HL-60 (cell line): ENCODE measurements at regions not wholly inside any gene's neighbourhood (a gene's known extent, or its start where the extent isn't known, plus 50 kb on each side); places are given as distances from the start of the nearest gene placed in this dataset.

Source experiments
- CTCF ChIP-seq: IDR thresholded peaks from one replicate; pipeline ENCODE4 v1.5.1; 2011; ENCODE audit warnings: low read length, control low read depth, inconsistent platforms; ENCODE audit not compliant: insufficient read depth
- GABPA ChIP-seq: IDR thresholded peaks from 2 replicates; pipeline ENCODE4 v1.6.1; 2012; ENCODE audit warnings: low read depth
- POLR2AphosphoS5 ChIP-seq: IDR thresholded peaks from 2 replicates; pipeline ENCODE4 v1.6.1; 2012; ENCODE audit warnings: low read depth
- REST ChIP-seq: IDR thresholded peaks from 2 replicates; pipeline ENCODE4 v1.6.1; 2012; ENCODE audit warnings: low read depth; ENCODE audit not compliant: insufficient replicate concordance
- SPI1 ChIP-seq: IDR thresholded peaks from 2 replicates; pipeline ENCODE4 v1.6.1; 2012; ENCODE audit warnings: low read depth, mild to moderate bottlenecking, borderline replicate concordance

- TF ChIP-seq CTCF (no peak), POLR2AphosphoS5 (no peak), REST (no peak), SPI1 (no peak), GABPA (no peak)
Observed at GRCh38 chr11:93081694-93082093, 112.2 kb downstream of the MTNR1B start.
